ENCODE measurements at regions not wholly inside any gene's neighbourhood (a gene's known extent, or its start where the extent isn't known, plus 50 kb on each side); places are given as distances from the start of the nearest gene placed in this dataset.

DNA sequence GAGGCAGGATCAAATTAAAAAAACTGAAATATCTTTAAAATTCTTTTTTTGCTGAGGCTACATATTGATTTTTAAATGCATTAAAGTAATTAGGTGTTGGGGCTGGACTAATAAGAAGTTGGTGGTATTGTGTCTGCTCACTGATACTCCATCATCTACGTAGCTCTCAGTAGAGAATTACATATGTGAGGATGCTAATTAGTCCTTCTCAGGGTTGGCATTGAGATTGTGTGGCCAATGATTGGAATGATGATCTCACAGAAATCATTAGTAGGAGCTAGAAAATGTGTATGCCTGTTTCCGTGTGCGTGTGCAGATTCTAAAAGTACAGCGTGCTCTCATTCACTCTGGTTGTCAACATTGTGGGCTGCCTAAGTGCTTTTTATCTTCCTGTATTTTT lies 283.8 kb downstream of the SH3GL2 start:
- no peaks in the 10 kb centered on the region for H3K9me3 ChIP-seq (replicated peaks in 1 of 2; ENCODE audit: control insufficient read depth in 2 of 2, insufficient read depth in 1 of 2, low read depth in 1 of 2, low read length in 2 of 2)
- no peak overlapping the region for H3K14ac ChIP-seq (ENCODE audit: low read length)
- no peak overlapping the region for H2BK120ac ChIP-seq (ENCODE audit: low read depth, low read length)
- H3K4me2 ChIP-seq (ENCODE audit: insufficient read depth, low read length, poor library complexity, severe bottlenecking), result no peak overlapping the region
- no CpG with 5 or more reads among the region's 4 CpGs for WGBS, 2 donors (ENCODE audit: extremely low coverage in 2 of 2, insufficient read length in 2 of 2, insufficient replicate concordance in 1 of 2)
- H3K79me1 ChIP-seq (ENCODE audit: low read depth, low read length), result no peaks in the 10 kb centered on the region
- H4K91ac ChIP-seq (ENCODE audit: low read depth, low read length, poor library complexity), result no peak overlapping the region
- H3K36me3 ChIP-seq (replicated peaks in 1 of 2; ENCODE audit: control insufficient read depth in 2 of 2, insufficient read depth in 2 of 2, low read length in 2 of 2), result no peaks in the 10 kb centered on the region
- no peak overlapping the region for H3K4me3 ChIP-seq (ENCODE audit: low read length in 2 of 2)
- H3K9ac ChIP-seq (ENCODE audit: low read depth, low read length, poor library complexity), result no peak overlapping the region
- no peak for DNase-seq (ENCODE audit: low spot score)
- no peak overlapping the region for H3K18ac ChIP-seq (ENCODE audit: low read length)
- H2AFZ ChIP-seq (ENCODE audit: low read length), result no peak overlapping the region
- no peak overlapping the region for H3K23ac ChIP-seq (ENCODE audit: low read depth, low read length, poor library complexity)
- H4K8ac ChIP-seq (ENCODE audit: low read depth, low read length), result no peak overlapping the region
- H2AK5ac ChIP-seq (ENCODE audit: low read depth, low read length), result no peak overlapping the region
- H3K27me3 ChIP-seq (ENCODE audit: control insufficient read depth in 3 of 3, insufficient read depth in 3 of 3, low read depth in 1 of 3, low read length in 3 of 3), result no peaks in the 10 kb centered on the region
- no peak overlapping the region for H3K27ac ChIP-seq (replicated peaks; ENCODE audit: low read length)
- H2BK5ac ChIP-seq (ENCODE audit: low read length), result no peak overlapping the region
- no peak overlapping the region for H3K4ac ChIP-seq (ENCODE audit: low read length)
- no peak overlapping the region for H2BK15ac ChIP-seq (ENCODE audit: low read length)
- H2BK12ac ChIP-seq (ENCODE audit: low read length), result no peak overlapping the region
- H3K4me1 ChIP-seq (ENCODE audit: control insufficient read depth in 2 of 2, insufficient read depth in 1 of 2, low read depth in 1 of 2, low read length in 2 of 2), result no peaks in the 10 kb centered on the region

- no peaks in the 10 kb centered on the region for H3K9me3 ChIP-seq (replicated peaks in 1 of 2; ENCODE audit: control insufficient read depth in 2 of 2, insufficient read depth in 1 of 2, low read depth in 1 of 2, low read length in 2 of 2)
- H4K91ac ChIP-seq (ENCODE audit: low read depth, low read length, poor library complexity), result no peak overlapping the region
- no peak overlapping the region for H3K23ac ChIP-seq (ENCODE audit: low read depth, low read length, poor library complexity)
Measured at GRCh38 chr9:17863213-17863883, 284.5 kb downstream of the SH3GL2 start.

GRCh38 chr9:17863924-17864323 lies 285.1 kb downstream of the SH3GL2 start:
- Histone ChIP-seq H3K23ac (ENCODE audit: low read depth, low read length, poor library complexity) (no peak overlapping the region), H3K36me3 (replicated peaks in 1 of 2; ENCODE audit: control insufficient read depth in 2 of 2, insufficient read depth in 2 of 2, low read length in 2 of 2) (no peaks in the 10 kb centered on the region), H3K14ac (ENCODE audit: low read length) (no peak overlapping the region), H2BK12ac (ENCODE audit: low read length) (no peak overlapping the region), H2BK120ac (ENCODE audit: low read depth, low read length) (no peak overlapping the region), H3K27ac (replicated peaks; ENCODE audit: low read length) (no peak overlapping the region), H2BK15ac (ENCODE audit: low read length) (no peak overlapping the region), H3K4me2 (ENCODE audit: insufficient read depth, low read length, poor library complexity, severe bottlenecking) (no peak overlapping the region), H3K79me1 (ENCODE audit: low read depth, low read length) (no peaks in the 10 kb centered on the region), H2BK5ac (ENCODE audit: low read length) (no peak overlapping the region), H3K4ac (ENCODE audit: low read length) (no peak overlapping the region), H3K4me1 (ENCODE audit: control insufficient read depth in 2 of 2, insufficient read depth in 1 of 2, low read depth in 1 of 2, low read length in 2 of 2) (no peaks in the 10 kb centered on the region), H2AK5ac (ENCODE audit: low read depth, low read length) (no peak overlapping the region), H2AFZ (ENCODE audit: low read length) (no peak overlapping the region), H4K91ac (ENCODE audit: low read depth, low read length, poor library complexity) (no peak overlapping the region), H3K9me3 (replicated peaks in 1 of 2; ENCODE audit: control insufficient read depth in 2 of 2, insufficient read depth in 1 of 2, low read depth in 1 of 2, low read length in 2 of 2) (no peaks in the 10 kb centered on the region), H3K4me3 (ENCODE audit: low read length in 2 of 2) (no peak overlapping the region), H4K8ac (ENCODE audit: low read depth, low read length) (no peak overlapping the region), H3K27me3 (ENCODE audit: control insufficient read depth in 3 of 3, insufficient read depth in 3 of 3, low read depth in 1 of 3, low read length in 3 of 3) (no peaks in the 10 kb centered on the region), H3K9ac (ENCODE audit: low read depth, low read length, poor library complexity) (no peak overlapping the region), H3K18ac (ENCODE audit: low read length) (no peak overlapping the region)
- no peak for DNase-seq (ENCODE audit: low spot score)

More at GRCh38 chr9:17863213-17863883, 284.5 kb downstream of the SH3GL2 start:
- Histone ChIP-seq H2AFZ (ENCODE audit: low read length) (no peak overlapping the region), H3K9ac (ENCODE audit: low read depth, low read length, poor library complexity) (no peak overlapping the region), H3K36me3 (replicated peaks in 1 of 2; ENCODE audit: control insufficient read depth in 2 of 2, insufficient read depth in 2 of 2, low read length in 2 of 2) (no peaks in the 10 kb centered on the region), H2AK5ac (ENCODE audit: low read depth, low read length) (no peak overlapping the region), H3K4me3 (ENCODE audit: low read length in 2 of 2) (no peak overlapping the region), H3K27ac (replicated peaks; ENCODE audit: low read length) (no peak overlapping the region), H3K14ac (ENCODE audit: low read length) (no peak overlapping the region), H4K8ac (ENCODE audit: low read depth, low read length) (no peak overlapping the region), H3K27me3 (ENCODE audit: control insufficient read depth in 3 of 3, insufficient read depth in 3 of 3, low read depth in 1 of 3, low read length in 3 of 3) (no peaks in the 10 kb centered on the region), H3K4me2 (ENCODE audit: insufficient read depth, low read length, poor library complexity, severe bottlenecking) (no peak overlapping the region), H2BK120ac (ENCODE audit: low read depth, low read length) (no peak overlapping the region), H3K4ac (ENCODE audit: low read length) (no peak overlapping the region), H3K4me1 (ENCODE audit: control insufficient read depth in 2 of 2, insufficient read depth in 1 of 2, low read depth in 1 of 2, low read length in 2 of 2) (no peaks in the 10 kb centered on the region), H3K18ac (ENCODE audit: low read length) (no peak overlapping the region), H2BK15ac (ENCODE audit: low read length) (no peak overlapping the region), H3K79me1 (ENCODE audit: low read depth, low read length) (no peaks in the 10 kb centered on the region), H2BK12ac (ENCODE audit: low read length) (no peak overlapping the region), H2BK5ac (ENCODE audit: low read length) (no peak overlapping the region)
- WGBS, 2 donors (ENCODE audit: extremely low coverage in 2 of 2, insufficient read length in 2 of 2, insufficient replicate concordance in 1 of 2), result no CpG with 5 or more reads among the region's 4 CpGs
- no peak for DNase-seq (ENCODE audit: low spot score)

GRCh38 chr9:17864951-17865350 lies 286.1 kb downstream of the SH3GL2 start:
- Histone ChIP-seq H3K18ac (ENCODE audit: low read length) (no peak overlapping the region), H3K23ac (ENCODE audit: low read depth, low read length, poor library complexity) (no peak overlapping the region), H3K4me1 (ENCODE audit: control insufficient read depth in 2 of 2, insufficient read depth in 1 of 2, low read depth in 1 of 2, low read length in 2 of 2) (no peaks in the 10 kb centered on the region), H3K4me3 (ENCODE audit: low read length in 2 of 2) (no peak overlapping the region), H2BK15ac (ENCODE audit: low read length) (no peak overlapping the region), H4K91ac (ENCODE audit: low read depth, low read length, poor library complexity) (no peak overlapping the region), H3K9me3 (replicated peaks in 1 of 2; ENCODE audit: control insufficient read depth in 2 of 2, insufficient read depth in 1 of 2, low read depth in 1 of 2, low read length in 2 of 2) (no peaks in the 10 kb centered on the region), H3K14ac (ENCODE audit: low read length) (no peak overlapping the region), H3K27me3 (ENCODE audit: control insufficient read depth in 3 of 3, insufficient read depth in 3 of 3, low read depth in 1 of 3, low read length in 3 of 3) (no peaks in the 10 kb centered on the region), H2AFZ (ENCODE audit: low read length) (no peak overlapping the region), H3K4ac (ENCODE audit: low read length) (no peak overlapping the region), H2BK5ac (ENCODE audit: low read length) (no peak overlapping the region), H3K79me1 (ENCODE audit: low read depth, low read length) (no peaks in the 10 kb centered on the region), H4K8ac (ENCODE audit: low read depth, low read length) (no peak overlapping the region), H2AK5ac (ENCODE audit: low read depth, low read length) (no peak overlapping the region), H3K4me2 (ENCODE audit: insufficient read depth, low read length, poor library complexity, severe bottlenecking) (no peak overlapping the region), H2BK12ac (ENCODE audit: low read length) (no peak overlapping the region), H3K36me3 (replicated peaks in 1 of 2; ENCODE audit: control insufficient read depth in 2 of 2, insufficient read depth in 2 of 2, low read length in 2 of 2) (no peaks in the 10 kb centered on the region), H2BK120ac (ENCODE audit: low read depth, low read length) (no peak overlapping the region), H3K9ac (ENCODE audit: low read depth, low read length, poor library complexity) (no peak overlapping the region), H3K27ac (replicated peaks; ENCODE audit: low read length) (no peak overlapping the region)
- no CpG with 5 or more reads among the region's 1 CpG for WGBS, 2 donors (ENCODE audit: extremely low coverage in 2 of 2, insufficient read length in 2 of 2, insufficient replicate concordance in 1 of 2)
- no peak for DNase-seq (ENCODE audit: low spot score)
